Stimulated activated CD4-positive, alpha-beta T cell treated with anti-CD3 and anti-CD28 coated beads, Interleukin-15, amount 100 ng/mL, for 24 hours (primary cell): ENCODE measurements at regions not wholly inside any gene's neighbourhood (a gene's known extent, or its start where the extent isn't known, plus 50 kb on each side); places are given as distances from the start of the nearest gene placed in this dataset.
"Not testable (repeated sequence)": the region's sequence is repeated elsewhere in the genome, so short reads cannot be mapped to it uniquely, and the experiment has no call there.

Experiments used
- DNase-seq: peaks from one replicate; pipeline ENCODE4 v3.0.0-alpha.2; 2020

DNA sequence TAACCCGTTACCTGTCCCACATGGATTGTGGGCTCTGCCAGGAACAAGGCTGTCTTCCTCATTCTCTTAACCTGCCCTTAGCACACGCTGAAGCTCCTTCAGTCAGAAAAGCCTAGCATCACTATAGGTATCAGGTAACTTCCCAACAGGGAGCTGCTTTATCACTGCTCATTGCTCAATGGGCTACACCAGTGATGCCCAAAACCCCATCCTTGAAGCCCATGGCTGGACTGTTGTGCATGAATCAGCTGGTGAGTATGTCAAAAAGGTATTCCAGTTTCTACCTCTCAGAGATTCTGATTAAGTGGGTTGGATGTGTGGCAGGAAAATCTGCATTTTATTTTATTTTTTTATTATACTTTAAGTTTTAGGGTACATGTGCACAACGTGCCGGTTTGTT, 362.2 kb downstream of the LRATD1 start:
- no peak for DNase-seq

DNA sequence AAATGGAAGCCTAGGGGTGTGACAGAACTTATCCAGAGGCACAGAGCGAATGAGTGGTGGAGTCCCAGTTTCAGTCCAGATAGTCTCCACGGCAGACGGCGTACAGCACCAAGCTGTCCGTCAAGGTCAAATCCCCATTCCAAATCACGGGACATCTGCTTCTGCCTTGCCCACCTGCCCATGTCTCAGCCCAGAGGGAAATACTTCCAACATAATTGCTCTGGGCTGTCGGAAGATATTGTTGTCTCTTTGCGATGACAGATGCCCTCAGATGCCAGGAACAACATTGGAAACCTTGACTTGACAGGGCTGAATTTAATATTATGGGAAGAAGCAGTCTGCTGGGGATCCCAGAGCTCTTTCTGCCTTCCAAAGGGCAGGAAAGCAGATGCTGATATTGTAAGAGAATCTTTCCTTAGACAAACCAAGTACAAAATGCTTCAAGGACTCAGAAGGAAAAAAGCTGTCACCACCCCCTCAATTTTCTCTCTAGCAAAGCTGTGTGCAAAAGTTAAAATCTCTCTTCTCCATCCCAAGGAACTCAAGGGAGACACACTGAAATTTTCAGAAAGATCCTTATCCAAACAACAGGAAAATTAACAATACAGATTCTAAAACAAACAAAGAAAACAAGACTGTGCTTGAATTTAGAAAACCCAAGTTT, 364.0 kb downstream of the LRATD1 start:
- DNase-seq, result no peak

DNA sequence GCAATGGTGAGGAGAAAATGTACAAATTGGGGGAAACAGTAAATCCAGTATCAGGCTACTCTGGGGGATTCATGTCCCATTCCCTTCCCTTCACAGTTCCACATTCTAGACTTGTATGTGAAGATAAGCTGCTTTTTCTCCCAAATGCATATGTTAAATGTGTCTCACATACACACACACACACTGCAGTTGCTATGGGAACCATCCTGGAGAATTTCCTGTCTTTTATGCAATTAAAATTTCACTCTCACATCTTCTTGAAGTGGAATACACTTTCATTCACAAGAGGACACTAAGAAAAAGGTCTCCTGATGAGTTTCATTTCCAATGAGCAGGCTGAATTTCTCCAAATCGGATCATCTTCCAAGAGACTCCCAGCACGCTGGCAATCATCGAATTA, 366.0 kb downstream of the LRATD1 start:
- no peak for DNase-seq

DNA sequence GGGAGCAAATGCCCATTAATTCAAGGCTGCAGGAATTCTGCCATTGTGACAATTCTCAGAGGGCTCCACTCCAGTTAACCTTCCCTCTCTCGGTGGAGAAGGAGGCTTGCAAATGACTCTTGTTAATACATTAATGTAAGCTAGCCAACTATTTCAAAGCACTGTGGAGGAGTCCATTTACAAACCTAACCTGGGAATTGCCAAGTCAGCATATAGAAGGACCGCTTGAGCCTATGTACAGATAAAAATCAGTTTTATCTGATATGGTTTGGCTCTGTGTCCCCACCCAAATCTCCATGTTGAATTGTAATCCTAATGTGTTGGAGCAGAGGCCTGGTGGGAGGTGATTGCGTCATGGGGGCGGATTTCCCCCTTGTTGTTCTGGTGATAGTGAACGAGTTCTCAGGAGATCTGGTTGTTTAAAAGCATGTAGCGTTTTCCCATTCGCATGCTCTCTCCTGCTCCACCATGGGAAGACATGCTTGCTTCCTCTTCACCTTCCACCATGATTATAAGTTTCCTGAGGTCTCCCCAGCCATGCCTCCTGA, 366.7 kb downstream of the LRATD1 start:
- no peak for DNase-seq

DNA sequence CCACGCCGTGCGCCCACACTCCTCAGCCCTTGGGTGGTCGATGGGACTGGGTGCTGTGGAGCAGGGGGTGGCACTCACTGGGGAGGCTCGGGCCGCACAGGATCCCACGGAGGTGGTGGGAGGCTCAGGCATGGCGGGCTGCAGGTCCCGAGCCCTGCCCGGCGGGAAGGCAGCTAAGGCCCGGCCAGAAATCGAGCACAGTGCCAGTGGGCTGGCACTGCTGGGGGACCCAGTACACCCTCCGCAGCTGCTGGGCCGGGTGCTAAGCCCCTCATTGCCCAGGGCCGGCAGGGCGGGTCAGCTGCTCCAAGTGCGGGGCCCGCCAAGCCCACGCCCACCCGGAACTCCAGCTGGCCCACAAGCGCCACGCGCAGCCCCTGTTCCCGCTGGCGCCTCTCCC, 370.0 kb downstream of the LRATD1 start:
- not testable (repeated sequence) for DNase-seq

DNA sequence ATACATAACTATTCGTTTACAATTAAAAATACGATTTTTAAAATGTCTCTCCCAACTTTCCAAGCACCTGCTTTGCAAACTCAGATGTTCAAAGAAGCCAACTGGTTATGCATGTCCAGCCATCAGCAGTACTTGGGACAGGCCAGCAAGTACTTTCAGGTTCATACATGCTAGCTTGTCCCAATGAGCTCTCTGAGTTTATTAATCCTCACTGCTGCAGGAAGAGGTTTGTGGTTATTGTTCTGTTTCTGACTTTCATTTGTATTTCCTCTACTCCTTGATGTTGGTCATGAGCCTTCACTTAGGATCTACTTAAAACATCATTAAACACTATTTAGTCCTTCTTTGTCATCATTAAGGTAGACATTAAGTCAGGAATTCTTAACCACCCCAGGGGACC, 374.1 kb downstream of the LRATD1 start:
- DNase-seq, result no peak

DNA sequence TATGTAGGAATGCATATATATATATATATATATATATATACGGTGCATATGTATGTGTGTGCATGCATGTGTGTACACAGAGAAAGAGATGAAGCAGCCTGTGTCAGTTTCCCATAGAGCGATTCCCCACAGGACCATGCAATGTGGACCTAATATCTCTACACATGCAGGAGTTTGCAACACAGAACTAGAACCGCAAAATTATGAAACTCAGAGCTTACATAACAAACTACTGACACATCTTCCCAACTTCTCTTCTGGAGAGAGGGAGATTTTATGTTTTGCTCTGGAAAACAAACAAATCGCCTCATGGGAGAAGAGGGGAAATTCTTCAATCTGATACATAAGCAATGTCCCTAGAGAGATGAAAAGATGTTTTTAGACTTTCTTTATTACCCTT, 377.2 kb downstream of the LRATD1 start:
- no peak for DNase-seq

DNA sequence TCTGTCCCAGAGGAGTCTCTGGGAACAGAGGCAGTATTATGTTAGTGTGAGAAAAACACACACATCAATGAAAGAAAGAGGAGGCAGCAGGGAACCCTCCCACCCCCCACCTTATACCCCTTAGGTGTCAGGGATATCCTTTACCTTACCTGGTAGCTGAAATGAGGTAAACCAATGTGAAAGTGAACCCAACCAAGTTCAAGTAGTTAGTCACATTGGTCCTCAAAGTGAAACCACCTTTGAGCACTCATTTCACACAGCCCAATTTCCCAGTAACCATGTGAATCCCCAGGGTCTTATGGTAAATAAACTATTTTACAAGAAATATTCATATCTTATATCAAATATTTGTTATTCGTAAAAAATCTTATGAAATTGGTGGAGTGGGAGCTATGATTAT, 377.8 kb downstream of the LRATD1 start:
- no peak for DNase-seq

DNA sequence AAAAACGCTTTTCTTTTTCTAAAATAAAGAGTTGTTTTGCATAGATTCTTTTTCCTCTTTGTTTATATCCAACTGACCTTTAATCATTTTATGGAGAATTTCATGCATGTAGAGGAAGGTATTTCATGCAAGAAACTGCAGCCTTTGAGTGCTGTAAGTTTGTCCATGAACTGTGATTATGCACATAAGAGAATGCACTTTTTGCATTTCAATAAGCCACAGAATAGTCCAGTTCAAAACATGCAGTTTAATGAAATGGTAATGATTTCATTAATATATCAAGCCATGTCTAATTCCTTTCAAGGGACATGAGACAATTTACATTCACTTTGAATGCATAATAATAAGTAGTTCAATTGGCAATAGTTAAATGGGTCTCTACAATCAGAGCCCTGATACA, 386.3 kb downstream of the LRATD1 start:
- no peak for DNase-seq

DNA sequence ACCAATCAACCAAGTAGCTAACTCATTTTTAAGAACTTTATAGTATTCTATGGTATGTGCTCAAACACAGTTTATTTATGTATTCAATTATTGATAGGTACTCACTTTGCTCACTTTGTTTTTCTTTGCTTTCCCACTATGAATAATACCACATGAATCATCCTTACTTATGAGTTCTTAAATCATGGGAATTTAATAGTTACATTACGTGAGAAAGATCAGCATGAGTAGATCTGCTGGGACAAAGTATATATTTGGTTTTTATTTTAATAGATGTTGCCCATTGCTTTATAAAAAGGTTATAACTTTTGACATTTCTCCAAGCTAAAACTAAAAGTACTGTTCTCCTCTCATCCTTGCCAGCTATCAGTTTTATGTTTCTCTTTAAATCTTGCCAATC, 390.7 kb downstream of the LRATD1 start:
- DNase-seq, result no peak

DNA sequence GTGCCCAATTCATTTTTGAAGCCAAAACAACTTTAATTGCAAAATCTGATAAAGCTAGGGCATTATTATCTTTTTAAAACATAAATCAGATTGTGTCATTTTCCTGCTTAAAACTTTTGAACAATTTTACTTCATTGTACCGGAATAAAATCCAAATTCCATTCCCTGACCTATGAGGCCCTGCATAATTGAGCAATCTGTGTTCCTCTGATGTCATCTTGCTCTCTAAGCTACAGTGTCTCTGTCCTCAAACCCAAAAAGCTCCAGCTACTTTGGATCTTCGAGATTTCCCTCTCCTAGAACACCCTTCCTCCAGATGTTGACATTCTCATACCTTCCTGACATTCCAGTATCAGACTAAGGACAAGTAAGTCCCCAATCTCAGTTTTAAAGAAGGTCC, 395.9 kb downstream of the LRATD1 start:
- no peak for DNase-seq

DNA sequence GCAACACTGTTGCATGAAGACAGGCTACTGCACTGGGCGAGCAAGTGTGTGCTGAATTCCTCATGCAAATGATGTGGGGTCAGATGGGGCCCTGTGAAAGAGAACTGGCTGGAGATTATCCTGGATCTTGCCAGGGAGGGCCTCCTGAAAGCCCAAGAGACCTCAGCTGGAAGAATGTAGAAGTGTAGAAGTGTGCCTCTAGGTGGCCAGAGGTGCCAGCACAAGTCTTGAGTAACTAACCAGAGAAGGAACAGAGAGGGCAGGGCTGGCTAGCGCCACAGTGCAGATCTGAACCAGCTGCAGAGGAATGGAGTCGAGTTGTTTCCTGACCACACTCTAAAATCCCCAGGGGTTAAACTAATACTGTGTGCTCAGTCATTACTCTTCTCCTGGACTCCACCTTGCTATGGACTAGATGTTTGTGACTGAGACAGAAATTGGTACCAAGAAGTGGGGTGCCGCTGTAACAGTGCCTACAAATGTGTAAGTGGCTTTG, 399.3 kb downstream of the LRATD1 start:
- DNase-seq, result no peak

DNA sequence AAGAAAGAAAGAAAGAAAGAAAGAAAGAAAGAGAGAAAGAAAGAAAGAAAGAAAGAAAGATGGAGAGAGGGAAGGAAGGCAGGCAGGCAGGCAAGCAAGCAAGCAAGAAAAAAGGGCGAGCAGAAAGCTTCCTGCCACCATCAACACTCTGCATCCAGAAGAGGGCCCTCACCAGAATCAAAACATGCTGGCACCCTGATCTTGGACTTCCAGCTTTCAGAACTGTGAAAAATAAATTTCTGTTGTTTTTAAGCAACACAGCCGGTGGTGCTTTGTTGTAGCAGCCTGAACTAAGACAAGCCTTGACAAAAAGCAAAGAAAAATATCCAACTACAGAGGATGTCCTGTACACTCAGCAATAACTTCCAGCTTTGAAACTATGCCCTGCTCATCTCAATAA, 401.7 kb downstream of the LRATD1 start:
- no peak for DNase-seq

DNA sequence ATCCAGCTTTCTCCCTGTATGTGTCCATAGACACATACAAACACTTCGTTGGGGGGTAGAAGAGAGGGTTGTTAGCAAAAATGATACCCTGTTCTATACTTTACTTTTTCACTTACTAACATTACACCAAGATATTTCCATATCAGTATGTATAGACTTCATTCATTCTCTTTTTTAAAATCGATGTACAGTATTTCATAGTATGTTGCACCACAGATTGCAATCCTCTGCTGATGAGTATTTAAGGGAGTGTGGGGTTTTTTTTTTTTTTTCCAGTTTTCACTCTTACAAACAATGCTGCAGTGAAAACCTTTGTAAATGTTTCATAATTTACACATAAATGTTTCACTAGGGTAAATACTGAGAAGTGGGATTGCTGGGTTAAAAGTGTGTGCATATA, 402.3 kb downstream of the LRATD1 start:
- DNase-seq, result no peak

DNA sequence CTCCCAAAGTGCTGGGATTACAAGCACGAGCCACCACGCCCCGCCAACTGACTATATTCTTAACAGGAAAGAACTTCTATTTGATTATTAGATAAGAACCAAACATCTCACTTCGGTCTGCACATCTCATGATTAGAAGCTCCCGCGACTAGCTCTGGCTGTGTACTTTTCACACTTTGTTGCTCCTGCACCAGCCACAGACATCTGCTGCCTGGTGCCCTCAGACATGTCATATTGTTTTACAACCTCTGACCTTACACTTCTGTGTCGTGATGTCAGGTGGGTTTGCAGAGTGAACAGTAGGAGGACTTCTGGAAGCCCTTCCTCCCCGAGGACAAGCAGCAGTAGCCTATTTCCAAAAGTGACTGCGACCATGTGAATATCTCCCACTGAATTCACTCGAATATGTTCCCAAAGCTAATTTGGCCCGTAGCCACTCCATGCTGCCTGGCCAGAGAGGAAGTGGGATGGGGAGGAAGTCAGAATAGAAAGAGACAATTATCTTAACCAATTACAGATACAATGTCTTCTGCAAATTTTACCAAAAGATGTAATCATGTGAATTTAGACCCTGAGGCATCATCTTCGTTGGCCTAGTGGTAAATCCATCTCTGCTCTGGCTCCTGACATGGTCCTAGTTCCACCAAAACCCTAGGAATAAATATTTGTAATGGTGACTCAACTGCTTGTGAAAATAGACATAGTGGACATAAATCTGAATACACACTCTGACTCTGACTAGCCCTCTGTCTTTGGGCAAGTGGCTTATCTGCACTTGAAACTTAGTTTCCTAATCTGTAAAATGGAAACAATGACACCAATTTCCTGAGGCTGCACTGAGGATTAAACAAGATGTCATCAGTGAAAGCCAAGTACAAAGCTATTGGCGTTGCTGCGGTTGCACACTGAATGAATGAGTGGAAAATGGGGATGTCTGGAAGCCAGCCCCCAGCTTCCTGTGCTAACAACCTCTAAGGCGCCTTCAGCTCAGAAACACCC, 406.1 kb downstream of the LRATD1 start:
- peak; percentile 40 for DNase-seq

DNA sequence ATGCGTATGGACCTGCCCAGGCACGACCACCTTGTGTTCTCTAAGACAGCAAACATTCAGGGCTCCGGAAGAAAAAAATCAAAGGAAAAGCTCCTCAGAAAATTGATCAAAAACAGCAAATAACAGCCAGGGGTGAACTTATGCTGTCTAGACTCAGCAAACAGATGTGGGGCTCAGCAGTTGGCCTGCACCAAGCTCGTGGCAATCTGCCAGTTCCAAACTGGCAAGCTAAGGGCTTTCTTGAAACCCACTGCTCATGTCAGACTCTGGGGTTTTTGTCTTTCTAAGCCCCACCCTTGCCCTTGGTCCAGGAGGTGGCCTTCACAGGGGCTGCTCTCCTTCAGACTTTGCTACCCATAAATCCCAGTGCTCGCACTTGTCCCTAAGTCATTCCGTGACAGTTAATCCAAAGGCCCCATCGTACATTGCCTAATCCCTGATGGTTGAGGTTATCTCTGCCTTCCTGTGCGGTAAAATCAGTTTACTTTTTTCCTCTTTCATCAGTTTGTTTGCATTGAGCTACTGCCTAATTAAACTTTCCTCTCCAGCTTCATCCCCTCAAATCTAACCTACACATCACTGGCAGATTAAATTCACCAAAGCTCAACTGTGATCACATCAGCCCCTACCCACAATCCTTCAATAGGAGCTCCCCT, 408.0 kb downstream of the LRATD1 start:
- DNase-seq, result no peak

DNA sequence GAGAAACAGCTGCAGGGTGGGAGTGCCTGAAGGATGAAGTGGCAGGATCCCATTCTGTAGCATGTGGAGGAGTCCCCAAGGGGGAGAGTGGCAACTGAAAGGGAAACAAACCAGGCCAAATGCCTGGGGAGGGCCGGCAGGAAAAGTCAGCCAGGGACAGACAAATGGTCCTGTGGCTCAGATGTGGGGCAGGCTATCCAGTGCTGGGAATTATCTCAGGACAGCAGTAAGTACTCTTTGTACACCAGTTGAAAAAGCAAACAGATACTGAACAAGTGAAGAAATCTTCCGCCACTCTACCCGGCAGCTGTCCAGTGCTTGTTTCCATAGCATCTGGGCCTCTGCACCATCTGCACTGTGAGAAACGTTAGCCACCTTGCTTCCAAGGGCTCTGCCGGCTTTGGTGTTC, 408.9 kb downstream of the LRATD1 start:
- DNase-seq, result no peak

DNA sequence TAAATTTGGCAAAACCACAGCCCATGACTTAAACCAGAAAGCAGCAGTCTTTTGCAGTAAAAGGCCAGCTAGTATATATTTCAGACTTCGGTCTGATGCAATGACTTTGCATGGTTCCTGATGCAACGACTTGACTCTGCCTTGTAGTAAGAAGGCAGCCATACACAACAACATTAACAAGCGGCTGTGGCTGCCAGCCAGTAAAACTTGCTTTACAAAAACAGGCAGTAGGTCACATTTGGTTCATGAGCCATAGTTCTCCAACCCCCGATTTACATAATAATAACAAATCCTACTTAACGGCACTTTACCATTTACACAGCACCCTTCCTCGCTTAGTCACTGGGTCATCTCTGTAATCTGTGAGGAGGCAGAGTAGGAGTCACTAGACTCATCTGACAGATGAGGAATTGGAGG, 410.3 kb downstream of the LRATD1 start:
- no peak for DNase-seq

DNA sequence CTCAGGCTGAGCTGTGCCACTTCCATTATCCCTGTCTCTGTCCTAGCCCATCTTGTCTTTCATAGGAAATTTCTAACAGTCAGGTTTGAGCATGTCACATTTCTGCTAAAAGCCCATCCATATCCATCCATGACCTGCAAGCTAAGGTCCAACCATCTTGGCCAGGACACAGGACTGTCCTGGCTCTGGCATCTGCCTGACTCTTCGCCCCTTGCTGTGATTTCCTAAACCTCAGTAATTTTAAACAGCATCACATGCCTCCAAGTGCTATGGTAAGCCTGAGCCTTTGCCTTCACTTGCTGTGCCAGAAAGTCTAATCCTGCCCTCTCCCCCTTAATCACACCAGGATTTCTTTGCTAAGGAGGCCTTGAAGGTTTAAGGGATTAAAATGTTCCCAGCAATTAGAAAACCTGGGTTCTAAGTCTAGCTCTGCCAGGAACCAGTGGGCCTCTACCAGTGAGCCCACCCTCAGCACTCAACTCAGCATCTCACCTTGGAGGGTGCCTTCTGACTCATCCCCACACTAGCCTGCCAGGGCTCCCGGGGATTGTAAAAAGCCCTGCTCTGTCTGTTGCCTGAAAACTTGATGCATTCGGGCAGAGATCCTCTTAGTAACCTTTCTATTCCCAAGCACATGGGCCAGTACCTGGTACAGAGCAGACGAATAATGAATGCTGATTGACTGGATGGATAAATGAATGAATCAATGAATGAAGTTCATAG, 411.0 kb downstream of the LRATD1 start:
- DNase-seq, result no peak

DNA sequence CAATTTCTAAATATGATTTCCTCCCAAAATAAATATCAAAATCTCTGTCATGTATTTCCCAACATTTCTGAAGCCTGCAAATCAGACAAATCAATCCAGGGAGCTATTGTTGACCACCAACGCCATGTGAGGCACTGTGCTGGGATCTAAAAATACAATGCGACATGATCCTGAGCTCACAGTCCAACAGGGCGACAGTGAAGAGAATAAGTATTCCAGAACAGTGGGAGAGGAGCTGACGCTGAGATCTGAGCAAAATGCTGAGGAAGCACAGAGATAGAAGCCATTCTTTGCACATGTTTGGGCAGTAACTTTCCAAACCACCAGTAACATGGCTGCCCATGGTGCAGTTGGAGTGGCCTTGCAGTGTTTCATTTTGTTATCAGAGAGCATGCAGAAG, 412.5 kb downstream of the LRATD1 start:
- DNase-seq, result no peak

DNA sequence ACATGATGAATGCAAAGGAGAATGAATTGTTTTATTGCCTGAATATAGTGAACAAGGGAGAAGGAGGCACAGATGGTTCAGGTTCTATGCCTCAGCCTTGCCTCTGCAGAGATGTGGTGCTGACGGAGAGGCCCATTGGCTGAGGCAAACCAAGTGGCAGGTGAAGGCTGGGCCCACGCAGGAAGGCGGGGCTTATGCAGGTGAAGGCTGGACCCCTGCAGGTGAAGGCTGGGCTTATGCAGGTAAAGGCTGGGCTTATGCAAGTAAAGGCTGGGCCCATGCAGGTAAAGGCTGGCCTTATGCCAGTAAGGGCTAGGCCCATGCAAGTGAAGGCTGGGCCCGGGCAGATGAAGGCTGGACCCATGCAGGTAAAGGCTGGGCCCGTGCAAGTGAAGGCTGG, 414.7 kb downstream of the LRATD1 start:
- no peak for DNase-seq

DNA sequence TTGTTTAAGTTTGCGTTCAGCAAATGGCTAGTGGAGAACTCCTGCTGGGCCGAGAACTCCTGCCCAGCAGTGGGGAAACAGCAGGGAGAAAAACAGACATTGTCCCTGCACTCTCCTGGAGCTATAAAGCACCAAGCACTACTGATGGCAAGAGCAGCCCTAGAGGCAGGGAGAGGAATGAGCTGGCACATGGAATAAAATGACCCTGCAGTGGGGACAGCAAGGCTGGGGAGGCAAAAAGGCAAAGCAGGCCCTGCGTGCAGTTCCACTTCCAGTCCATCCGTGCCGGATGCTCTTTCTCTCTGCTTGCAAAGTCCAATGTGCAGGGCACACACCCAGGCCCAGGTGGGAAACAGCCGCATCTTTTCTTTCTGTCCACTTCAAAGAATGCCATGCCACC, 415.5 kb downstream of the LRATD1 start:
- DNase-seq, result no peak
